ENCODE measurements at regions not wholly inside any gene's neighbourhood (a gene's known extent, or its start where the extent isn't known, plus 50 kb on each side); places are given as distances from the start of the nearest gene placed in this dataset.
"Not testable (repeated sequence)": the region's sequence is repeated elsewhere in the genome, so short reads cannot be mapped to it uniquely, and the experiment has no call there.

DNA sequence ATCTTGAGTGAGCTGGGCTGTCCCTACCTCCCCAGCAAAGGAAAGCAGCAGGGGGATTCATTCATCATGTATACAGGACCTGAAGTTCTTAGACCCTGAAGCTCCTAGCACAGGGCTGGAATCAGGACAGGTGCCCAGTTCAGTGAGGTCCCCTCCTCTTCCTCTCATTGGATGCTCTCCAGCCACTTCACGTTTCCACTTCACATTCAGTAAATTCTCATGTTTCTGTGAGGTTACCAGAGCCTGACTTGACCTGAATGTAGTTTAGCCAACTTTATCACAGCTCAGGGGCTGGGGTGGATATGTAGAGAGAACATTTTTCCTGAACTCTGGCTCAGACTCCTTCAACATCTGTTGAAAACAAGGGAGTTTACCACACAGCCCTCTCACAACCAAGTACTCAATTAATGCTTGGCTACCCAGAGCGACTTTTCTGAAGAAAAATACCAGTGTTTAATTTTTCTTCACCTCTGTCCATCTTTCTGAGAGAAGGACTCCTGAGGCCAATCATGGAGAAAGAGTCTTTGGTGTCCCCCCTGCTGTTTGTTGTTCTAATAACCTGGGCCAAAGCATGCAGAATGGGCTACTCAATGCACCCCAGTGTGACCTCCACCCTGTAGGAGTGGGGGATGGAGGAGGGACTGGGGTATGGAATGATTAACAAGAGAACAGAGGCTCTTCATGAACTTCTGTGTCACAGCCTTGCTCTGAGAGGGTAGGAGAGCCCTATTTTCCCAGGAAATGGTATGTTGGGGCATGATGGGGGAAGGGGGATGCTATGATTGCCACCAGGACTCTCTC lies 108.3 kb upstream of the FGGY start:
- FAIRE-seq: no peak

DNA sequence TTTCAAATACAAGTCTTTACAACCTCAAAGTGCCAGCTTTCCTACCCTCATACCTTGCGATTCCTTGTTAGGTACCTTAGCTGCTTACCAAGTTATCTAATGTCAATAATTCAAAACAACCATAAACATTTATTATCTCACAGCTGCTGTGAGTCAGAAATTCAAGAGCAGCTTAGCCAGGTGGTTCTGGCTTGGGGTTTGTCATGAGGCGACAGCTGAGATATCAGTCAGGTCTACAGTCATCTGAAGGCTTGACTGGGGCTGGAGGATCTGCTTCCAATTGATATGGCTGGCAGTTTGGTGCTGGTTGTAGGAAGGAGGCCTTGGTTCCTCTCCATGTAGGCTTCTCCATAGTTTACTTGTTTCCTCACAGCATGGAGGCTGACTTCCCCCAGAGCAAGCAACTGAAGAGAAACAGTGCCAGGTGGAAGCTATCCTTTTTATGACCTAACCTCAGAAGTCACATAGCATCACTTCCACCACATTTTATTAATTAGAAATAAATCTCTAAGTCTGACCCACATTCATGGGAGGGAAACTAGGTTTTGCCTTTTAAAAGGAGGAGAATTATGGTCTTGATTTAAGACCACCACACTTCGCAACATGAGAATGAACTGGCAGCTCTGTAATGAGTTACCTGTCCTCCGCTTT lies 103.3 kb upstream of the FGGY start:
- no peak for FAIRE-seq

DNA sequence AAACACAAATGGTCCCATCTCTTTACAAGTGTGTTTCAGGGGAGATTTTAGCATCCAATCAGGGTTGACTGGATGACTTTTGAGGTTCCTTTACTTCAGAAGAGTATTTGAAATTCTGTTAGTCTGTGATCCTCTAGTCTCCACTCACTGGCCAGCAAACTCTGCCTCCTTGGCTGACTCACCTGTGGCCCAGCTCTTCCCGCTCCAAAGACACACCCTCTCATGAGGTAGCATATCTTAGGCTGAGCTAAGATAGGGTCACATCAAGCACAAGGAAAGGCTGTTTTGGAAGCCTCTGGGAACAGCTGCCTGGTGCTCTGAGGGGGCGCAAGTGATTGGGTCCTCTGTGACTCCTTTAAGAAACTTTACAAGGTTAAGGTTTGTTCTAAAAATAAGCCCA lies 102.3 kb upstream of the FGGY start:
- no peak for FAIRE-seq

DNA sequence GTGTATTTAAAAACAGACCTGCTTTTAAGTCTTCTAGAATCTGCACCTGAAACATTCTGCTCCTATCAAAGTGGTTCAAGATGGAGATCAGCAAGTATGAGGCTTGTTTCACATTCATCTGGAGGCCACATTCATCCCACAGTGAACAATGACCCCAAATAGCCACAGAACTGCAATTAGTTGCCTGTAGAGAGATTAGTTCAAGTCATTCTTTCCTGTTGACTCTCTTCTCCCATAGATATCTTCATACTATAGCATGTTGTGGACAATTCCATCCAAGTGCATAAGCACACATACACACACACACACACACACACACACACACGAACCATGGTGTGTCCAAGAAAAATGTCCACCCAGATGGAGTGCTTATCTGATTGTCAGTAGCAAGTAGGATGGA lies 101.7 kb upstream of the FGGY start:
- no peak for FAIRE-seq

DNA sequence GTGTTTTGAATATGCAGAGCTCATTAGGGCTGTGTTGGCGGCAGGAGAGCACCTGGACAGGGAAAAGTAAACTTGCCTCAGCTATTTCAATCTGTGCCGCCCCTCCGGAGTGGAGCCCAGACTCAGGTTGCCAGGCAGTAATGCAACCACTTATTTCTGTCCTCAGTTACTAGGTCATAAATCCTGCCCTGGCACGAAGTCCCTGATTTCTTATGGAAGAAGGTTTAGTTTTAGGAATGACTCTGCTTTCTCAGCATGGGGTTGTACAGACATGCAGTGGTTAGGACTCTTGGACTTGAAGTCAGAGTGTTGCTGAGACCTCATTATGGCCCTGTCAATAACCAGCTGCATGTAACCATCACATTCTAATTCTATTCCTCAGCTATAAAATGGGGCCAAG lies 98.3 kb upstream of the FGGY start:
- no peak for FAIRE-seq

DNA sequence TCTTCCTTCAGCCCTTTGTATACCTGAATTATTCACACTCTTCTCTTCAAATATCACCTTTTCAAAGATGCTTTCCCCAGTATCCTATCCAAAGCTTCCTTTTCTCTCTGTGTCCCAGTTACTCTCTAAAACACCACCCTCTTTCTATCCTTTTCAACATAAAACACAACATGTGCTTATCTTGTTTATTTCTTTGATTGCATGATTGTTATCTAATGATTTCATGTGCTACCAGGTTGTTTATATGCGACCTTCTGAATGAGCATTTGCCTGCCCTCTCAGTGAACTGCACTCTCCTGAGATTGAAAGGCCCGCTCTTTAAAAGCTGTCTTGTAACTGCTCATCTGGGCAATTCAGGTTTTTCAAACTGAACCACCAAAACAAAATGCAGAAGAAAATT lies 97.7 kb upstream of the FGGY start:
- no peak for FAIRE-seq

DNA sequence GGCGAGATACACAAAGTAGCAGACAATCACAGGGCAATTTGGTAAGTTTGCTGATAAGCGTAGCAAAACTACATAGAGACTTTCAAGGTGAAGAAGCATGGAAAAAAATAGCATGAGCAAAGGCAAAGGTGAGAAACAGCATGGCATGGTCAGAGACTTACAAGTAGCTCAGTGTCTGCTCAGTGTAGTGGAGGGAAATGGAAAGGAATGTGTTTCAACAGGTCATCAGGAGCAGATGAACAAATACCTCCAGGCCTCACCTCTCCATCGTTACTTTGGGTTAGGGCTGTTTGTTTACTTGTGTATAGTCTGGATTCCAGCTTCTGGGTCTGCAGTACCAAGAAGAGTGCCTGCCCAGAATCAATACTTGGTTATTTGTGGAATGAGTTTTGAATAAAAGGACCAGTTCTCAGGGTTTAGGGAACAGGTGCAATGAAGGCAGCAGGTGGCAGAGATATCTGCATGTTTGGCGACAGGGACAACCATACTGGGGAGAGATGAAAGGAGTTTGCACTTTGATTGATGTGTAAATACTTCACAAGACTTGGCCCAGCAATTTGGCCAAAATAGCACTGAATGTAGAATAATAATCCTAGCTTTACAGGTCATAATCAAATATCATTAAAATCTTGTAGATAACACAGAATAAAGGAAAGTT lies 97.0 kb upstream of the FGGY start:
- FAIRE-seq: no peak

DNA sequence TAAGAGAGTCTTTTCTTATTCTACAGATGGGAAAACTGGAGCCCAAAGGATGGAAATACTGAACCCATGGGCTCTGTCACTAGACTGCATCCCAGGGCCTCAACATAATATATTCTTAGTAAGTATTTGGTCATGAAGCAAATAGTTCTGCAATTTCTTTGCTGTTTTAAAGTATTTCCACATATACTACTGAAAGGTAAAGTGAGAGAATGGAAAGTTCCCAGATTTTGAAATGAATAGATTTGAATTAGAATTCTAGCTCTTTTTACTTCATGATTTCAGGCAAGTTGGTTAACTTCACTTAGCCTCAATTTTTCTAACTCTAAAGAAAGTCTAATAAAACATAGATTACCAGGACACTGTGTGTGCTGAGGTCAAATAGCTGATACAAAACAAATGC lies 95.6 kb upstream of the FGGY start:
- no peak for FAIRE-seq

DNA sequence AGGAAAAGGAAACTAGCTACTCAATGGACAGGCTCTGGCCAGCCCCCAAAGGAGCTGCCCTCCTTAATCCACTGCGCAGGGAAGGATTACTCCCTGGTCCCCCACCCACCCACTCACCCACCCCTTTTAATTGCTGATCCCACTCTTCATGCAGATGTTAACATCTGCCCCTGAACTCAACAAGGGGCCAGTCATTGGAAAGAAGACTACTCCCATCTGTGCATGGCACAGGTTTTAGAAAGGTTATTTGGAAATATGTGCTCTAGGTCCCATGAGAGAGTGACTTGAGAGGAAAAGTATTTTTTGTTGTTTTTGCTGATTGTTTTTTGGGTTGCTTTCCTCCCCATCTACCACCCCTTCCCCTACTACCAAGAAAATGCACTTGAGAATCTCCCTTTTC lies 94.4 kb upstream of the FGGY start:
- FAIRE-seq: no peak

DNA sequence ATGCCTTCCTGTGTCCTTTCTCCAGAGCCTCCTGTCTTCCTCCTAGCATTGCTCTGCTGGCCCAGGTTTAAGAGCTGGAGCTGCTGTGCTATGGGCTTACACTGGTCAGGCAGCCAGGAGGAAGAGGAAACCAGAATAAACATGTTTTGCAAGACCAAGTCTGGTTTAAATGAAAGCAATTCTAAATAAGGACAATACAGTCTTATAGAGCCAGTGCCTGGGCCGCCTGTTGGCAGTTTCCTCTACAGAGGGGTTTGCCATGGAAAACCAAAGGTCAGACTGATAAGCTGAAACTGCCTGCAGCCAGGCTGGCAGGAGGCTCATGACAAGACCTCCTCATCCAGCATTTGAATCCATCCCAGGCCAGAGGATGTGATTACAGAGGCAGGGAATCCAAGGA lies 92.9 kb upstream of the FGGY start:
- no peak for FAIRE-seq

DNA sequence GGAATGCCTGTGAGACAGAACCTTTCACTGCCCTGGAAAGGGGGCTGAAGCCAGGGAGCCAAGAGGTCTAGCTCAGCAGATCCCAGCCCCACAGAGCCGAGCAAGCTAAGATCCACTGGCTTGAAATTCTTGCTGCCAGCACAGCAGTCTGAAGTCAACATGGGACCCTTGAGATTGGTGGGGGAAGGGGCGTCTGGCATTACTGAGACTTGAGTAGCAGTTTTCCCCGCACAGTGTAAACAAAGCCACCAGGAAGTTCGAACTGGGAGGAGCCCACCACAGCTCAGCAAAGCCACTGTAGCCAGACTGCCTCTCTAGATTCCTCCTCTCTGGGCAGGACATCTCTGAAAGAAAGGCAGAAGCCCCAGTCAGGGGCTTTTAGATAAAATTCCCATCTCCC lies 90.3 kb upstream of the FGGY start:
- FAIRE-seq: not testable (repeated sequence)

DNA sequence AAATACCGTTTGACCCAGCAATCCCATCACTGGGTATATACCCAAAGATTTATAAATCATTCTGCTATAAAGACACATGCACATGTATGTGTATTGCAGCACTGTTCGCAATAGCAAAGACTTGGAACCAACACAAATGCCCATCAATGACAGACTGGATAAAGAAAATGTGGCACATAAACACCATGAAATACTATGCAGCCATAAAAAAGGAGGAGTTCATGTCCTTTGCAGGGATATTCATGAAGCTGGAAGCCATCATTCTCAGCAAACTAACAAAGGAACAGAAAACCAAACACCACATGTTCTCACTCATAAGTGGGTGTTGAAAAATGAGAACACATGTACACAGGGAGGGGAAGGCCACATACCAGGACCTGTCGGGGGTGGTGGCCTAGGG lies 86.5 kb upstream of the FGGY start:
- FAIRE-seq: not testable (repeated sequence)

DNA sequence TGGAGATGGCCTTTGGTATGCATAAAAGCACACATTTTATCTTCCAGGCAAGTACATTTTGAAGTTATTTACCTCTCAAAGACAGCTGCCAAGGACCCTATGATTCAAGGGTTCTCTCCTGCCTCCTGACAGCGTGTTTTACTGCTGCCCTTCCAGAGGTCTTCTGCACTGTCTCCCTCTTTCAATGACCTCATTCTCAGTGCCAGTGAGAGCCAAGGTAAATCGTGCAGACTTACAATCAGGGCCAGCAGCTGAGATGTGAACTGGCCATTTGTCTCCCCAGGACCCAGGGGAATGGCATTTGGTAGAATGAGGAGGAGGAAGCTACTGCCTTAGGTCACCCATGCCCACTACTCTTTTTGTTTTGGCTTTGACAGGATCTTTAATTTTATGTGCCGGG lies 84.2 kb upstream of the FGGY start:
- FAIRE-seq: no peak

DNA sequence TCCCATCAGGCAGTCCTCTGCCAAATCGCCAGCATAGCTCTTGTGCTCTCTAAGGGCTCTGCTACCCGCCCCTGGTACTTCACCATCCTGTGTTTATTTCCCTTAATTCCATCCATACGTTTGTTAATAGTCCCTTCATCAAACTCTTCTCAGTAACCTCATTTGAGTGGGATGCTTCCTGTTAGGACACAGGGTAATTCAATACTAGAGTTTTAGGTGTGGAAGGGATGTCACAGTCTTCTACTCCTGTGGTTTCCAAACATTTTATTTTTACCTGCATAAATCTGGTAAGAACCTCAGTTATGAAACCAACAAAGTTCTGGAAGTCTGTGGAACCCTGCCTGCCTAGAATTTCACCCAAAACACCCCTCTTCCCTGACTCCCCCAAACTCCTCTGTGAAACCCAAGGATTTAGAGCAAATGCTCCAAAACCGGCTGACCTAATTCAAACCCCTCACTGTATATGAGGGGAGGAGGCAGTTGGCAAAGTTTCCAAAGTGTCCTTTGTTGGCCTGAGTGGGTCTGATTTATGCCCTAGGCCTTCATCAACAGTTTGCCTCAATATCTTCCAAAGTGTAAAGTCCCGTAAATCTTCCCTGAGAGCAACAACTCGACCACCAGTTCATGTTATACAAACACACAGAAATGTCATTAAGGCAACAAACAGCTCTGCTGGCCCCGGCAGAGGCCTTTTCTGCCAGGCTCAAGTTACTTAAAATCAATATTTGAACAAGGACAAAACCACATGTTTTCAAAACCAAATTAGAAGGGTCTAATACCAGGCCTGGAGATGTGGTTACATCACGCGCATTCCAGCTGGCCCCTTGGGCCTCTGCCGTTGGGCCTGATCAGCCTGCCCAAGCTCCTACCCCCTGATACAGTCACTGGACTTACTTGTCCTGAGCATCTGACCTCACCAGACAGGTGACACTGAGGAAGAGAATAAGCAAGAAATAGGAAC lies 82.4 kb upstream of the FGGY start:
- FAIRE-seq: no peak

DNA sequence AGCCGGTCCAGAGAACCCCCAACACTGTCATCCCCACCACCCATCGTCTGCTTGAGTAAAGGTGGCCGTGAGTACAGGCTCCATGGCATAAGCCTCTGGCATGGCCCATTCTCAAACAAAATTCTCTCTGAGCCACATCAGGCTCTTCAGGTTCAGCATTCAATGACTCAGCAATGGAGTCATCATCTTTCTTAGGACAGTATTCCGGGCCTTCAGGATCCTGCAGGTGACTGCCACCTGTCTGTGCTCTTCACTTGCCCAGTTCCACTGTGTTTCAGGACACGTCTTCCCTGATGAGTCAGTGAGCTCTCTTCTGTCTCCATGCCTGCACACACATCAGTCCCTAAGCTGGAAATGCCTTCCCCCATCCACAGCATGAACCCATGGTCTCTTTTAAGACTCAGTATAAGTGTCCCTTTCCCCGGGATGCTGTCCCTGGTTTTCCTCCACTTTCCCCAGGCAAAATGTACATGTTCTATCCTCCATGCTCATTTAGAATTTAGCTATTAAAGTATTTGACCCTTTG lies 81.1 kb upstream of the FGGY start:
- FAIRE-seq: no peak

DNA sequence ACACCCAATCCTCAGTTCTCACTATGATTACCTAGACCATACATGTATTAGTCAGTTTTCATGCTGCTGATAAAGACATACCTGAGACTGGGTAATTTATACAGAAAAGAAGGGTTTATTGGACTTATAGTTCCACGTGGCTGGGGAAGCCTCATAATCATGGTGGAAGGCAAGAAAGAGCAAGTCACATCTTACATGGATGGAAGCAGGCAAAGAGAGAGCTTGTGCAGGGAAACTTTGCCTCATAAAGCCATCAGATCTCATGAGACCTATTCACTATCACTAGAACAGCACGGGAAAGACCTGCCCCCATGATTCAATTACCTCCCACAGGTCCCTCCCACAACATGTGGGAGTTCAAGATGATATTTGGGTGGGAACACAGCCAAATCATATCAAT lies 79.5 kb upstream of the FGGY start:
- FAIRE-seq: not testable (repeated sequence)

DNA sequence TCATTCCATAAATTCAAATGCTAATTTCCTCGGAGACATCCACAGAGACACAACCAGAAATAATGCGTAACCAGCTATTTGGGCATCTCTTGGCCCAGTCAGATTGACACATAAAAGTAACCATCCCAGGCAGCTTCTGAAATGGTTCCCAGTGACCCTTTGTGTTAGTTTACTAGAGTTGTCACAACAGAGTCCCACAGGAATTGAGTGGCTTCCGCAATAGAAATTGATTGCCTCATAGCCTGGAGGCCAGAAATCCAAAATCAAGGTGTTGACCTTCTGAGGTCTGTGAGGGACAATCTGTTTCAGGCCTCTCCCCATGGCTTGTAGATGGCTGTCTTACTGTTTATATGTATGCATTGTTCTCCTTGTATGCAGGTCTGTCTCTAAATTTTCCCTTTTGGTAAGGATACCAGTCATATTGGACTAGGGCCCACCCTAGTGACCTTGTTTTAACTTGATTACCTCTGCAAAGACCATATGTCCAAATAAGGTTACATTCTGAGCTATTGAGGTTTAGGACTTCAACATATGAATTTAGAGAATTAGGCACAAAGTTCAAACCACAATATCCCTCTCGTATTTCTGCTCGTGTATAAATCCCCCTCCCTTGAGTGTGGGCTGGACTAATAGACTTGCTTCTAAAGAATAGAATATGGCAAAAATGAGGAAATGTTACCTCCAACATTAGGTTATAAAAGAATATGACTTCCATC lies 78.2 kb upstream of the FGGY start:
- no peak for FAIRE-seq

DNA sequence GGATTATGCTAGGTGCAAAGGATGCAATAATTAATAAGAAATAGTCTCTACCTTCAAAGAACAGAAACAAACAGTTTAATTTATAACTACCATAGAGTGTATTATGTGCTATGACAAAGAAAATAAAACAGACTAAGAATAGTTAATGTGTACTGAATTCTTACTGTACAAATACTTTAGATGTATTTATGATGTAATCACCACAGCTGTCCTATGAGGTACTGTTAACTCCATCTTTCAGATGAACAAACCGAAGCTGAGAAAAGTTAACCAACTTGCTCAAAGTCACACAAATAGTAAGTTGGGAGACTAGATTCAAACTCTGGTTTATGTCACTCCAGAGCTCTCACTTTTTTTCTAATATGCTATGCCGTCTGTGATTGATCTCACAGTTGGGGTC lies 77.0 kb upstream of the FGGY start:
- no peak for FAIRE-seq

DNA sequence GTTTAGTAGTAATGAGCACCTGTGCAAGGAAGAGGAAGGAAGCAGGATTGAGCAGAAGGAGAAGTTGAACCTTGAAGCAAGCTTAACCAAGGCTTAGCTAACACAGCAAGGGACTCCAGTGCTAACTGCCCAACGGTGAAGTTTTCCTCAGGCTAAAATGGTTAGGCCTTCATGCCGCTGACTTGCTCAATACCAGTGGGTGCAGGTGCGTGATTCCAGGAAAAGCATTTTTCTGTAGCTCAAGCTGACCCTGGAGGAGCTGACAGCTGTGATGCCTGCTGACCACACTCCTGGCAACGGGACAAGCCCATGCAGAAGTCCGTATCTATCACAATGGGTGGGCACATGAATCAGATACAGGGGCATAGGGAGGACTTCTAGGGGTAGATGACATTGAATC lies 76.5 kb upstream of the FGGY start:
- FAIRE-seq: no peak

DNA sequence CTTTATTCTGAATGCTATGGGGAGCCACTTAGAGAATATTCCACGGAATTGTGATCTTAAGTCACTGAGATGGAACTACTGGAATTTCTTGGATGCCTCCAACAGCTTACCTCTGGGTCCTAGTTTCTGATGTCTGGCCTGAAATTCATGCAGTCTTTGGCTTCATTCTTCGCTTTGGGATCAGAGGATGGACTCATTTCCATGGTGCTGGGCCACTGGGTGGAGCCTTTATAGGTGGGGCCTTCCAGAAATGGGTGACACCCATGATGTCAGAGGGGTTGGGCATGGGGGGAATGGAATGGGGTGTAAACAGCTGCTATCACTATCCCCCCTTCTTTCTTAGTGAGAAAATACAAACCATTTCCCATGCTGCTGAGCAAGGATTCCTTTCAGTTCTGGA lies 73.7 kb upstream of the FGGY start:
- no peak for FAIRE-seq

DNA sequence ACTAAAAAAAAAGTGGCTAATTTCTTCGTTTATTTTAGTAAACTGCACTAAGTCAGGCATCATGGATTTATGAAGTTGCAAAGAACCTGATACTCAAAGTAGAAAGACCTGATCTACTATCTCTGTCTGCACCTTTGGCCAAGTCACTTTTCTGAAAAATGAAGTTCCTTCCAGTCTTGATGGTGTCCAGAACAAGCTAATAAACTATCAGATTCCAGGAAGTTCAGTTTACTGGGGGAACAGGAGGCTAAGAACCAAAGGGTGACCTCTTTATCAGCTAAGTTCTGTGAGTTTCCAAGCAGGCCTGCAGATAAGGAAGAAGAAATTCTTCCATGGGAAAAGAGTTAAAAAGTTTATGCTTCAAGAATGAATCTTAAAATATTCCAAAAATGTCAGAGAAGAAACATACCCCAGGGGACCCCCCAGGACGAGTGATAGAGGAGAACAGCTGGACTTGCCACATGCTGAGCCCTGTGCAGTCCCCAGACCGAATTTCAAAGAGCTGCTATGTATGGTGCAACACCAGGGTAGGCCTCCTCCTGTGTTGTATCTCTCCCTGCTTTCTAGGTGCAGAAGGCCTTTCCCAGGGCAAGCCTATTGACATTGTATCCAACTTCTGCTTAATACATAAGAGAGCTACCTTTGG lies 72.8 kb upstream of the FGGY start:
- no peak for FAIRE-seq
